Loucy (cell line): ENCODE measurements at regions not wholly inside any gene's neighbourhood (a gene's known extent, or its start where the extent isn't known, plus 50 kb on each side); places are given as distances from the start of the nearest gene placed in this dataset.

Experiments
- H2AFZ ChIP-seq: fragments of 200-600 bp; sonication (generic); 2 replicates; pipeline ENCODE4 v1.6.0; 2016; ENCODE audit warnings: antibody characterized with exemption, mild to moderate bottlenecking, low read length, moderate library complexity
- H3F3A ChIP-seq: fragments of 200-600 bp; 2 replicates; pipeline ENCODE4 v1.6.0; 2016; ENCODE audit warnings: antibody characterized with exemption, low read depth, mild to moderate bottlenecking
- H3K27me3 ChIP-seq: fragments of 200-600 bp; sonication (generic); 2 replicates; pipeline ENCODE4 v1.6.1; 2014; ENCODE audit warnings: low read length, mild to moderate bottlenecking; ENCODE audit not compliant: insufficient read depth, poor library complexity, severe bottlenecking
- H3K36me3 ChIP-seq: fragments of 200-600 bp; sonication (generic); 2 replicates; pipeline ENCODE4 v1.6.1; 2016; ENCODE audit warnings: low read length; ENCODE audit not compliant: insufficient read depth
- H3K4me1 ChIP-seq: fragments of 200-600 bp; sonication (generic); 2 replicates; pipeline ENCODE4 v1.5.1; 2014; ENCODE audit warnings: low read length, mild to moderate bottlenecking; ENCODE audit not compliant: insufficient read depth, poor library complexity, severe bottlenecking
- H3K4me2 ChIP-seq: fragments of 200-600 bp; sonication (generic); 2 replicates; pipeline ENCODE4 v1.6.0; 2014; ENCODE audit warnings: antibody characterized with exemption, low read length, low read depth, mild to moderate bottlenecking; ENCODE audit not compliant: poor library complexity, severe bottlenecking
- H3K4me3 ChIP-seq: fragments of 200-600 bp; sonication (generic); 2 replicates; pipeline ENCODE4 v1.5.1; 2014; ENCODE audit warnings: low read length, mild to moderate bottlenecking, mixed read lengths; ENCODE audit not compliant: poor library complexity, severe bottlenecking
- H3K79me2 ChIP-seq: fragments of 200-600 bp; sonication (generic); 2 replicates; pipeline ENCODE4 v1.6.1; 2014; ENCODE audit warnings: low read length; ENCODE audit not compliant: insufficient read depth
- H3K9ac ChIP-seq: fragments of 200-600 bp; sonication (generic); 2 replicates; pipeline ENCODE4 v1.6.0; 2014; ENCODE audit warnings: mild to moderate bottlenecking, low read depth, low read length, moderate library complexity; ENCODE audit not compliant: poor library complexity, severe bottlenecking
- H3K9me2 ChIP-seq: fragments of 200-600 bp; sonication (generic); replicated peaks from 2 replicates; pipeline ENCODE4 v1.6.1; 2016; ENCODE audit warnings: low read depth, low read length, mixed read lengths
- H3K9me3 ChIP-seq: fragments of 200-600 bp; sonication (generic); 2 replicates; pipeline ENCODE4 v1.6.1; 2014; ENCODE audit warnings: mild to moderate bottlenecking, antibody characterized with exemption, low read length, low read depth; ENCODE audit not compliant: insufficient read depth
- H4K20me1 ChIP-seq: fragments of 200-600 bp; sonication (generic); 2 replicates; pipeline ENCODE4 v1.6.0; 2014; ENCODE audit warnings: antibody characterized with exemption, low read length, mild to moderate bottlenecking; ENCODE audit not compliant: insufficient read depth, poor library complexity, severe bottlenecking
- EZH2phosphoT487 ChIP-seq: fragments of 200-600 bp; IDR thresholded peaks from 2 replicates; pipeline ENCODE4 v1.6.1; 2018; ENCODE audit warnings: antibody characterized with exemption, mild to moderate bottlenecking, moderate library complexity, borderline replicate concordance
- TF ChIP-seq, protein P1 (sequence below): fragments of 200-600 bp; sonication (generic); conservative IDR thresholded peaks from 2 replicates; pipeline ENCODE4 v1.5.1; 2014; ENCODE audit warnings: mild to moderate bottlenecking, antibody characterized with exemption, low read length

DNA sequence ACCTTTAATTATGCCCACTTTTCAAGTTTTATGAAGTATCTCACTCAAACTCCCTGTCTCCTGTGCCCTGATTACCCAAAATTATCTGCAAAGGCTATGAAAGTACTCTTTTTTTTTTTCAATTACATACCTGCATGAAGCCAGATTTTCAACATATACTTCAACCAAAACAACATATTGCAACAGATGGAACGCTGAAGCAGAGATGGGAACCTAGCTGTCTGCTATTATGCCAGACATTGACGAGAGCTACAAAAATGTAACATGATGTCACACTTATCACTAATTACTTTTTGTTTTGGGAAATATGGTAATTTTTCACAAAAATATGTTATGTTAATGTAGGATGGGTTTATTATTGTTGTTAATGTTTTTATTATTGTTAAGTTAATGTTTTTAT, 86.5 kb upstream of the SLC1A3 start:
- TF ChIP-seq, protein P1, sequence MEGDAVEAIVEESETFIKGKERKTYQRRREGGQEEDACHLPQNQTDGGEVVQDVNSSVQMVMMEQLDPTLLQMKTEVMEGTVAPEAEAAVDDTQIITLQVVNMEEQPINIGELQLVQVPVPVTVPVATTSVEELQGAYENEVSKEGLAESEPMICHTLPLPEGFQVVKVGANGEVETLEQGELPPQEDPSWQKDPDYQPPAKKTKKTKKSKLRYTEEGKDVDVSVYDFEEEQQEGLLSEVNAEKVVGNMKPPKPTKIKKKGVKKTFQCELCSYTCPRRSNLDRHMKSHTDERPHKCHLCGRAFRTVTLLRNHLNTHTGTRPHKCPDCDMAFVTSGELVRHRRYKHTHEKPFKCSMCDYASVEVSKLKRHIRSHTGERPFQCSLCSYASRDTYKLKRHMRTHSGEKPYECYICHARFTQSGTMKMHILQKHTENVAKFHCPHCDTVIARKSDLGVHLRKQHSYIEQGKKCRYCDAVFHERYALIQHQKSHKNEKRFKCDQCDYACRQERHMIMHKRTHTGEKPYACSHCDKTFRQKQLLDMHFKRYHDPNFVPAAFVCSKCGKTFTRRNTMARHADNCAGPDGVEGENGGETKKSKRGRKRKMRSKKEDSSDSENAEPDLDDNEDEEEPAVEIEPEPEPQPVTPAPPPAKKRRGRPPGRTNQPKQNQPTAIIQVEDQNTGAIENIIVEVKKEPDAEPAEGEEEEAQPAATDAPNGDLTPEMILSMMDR: no peak
- no peak for TF ChIP-seq EZH2phosphoT487
- H3K9ac ChIP-seq: no peak overlapping the region

DNA sequence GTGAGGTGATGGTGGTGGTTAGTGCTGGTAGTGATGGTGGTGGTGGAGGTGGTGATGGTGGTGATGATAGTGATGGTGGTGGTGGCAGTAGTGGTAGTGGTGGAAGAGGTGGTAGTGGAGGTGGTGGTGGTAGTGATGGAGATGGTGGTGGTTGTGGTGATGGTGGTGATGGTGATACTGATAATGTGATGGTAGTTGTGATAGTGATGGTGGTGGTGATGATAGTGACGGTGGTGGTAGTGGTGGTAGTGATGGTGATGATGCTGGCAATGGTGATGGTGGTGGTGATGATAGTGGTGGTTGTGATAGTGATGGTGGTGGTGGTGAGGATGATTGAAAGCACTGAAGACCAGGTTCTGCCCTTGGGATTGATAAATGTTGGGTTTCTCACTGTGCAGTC, 85.2 kb upstream of the SLC1A3 start:
- H3K36me3 ChIP-seq: no peaks in the 10 kb centered on the region
- H3K4me1 ChIP-seq: no peaks in the 10 kb centered on the region
- H3K27me3 ChIP-seq: no peaks in the 10 kb centered on the region
- H3K9ac ChIP-seq: no peak overlapping the region
- H3F3A ChIP-seq: no peaks in the 10 kb centered on the region
- H3K9me3 ChIP-seq: peaks cover 5% of the 10 kb centered on the region; the same call in 1 of the 2 replicates
- H3K79me2 ChIP-seq: no peaks in the 10 kb centered on the region
- no peak overlapping the region for H3K4me2 ChIP-seq
- TF ChIP-seq, protein P1: no peak
- TF ChIP-seq EZH2phosphoT487: no peak
- H2AFZ ChIP-seq: no peak overlapping the region
- no peaks in the 10 kb centered on the region for H4K20me1 ChIP-seq
- H3K4me3 ChIP-seq: no peak overlapping the region
- H3K9me2 ChIP-seq: no peaks in the 10 kb centered on the region; the same call in 1 of the 2 replicates

More for the DNA sequence above, 86.5 kb upstream of the SLC1A3 start:
- no peaks in the 10 kb centered on the region; the same call in 1 of the 2 replicates for H3K9me2 ChIP-seq
- H3K4me3 ChIP-seq: no peak overlapping the region
- H3K4me1 ChIP-seq: no peaks in the 10 kb centered on the region
- H3K4me2 ChIP-seq: no peak overlapping the region
- H3K36me3 ChIP-seq: no peaks in the 10 kb centered on the region
- no peak overlapping the region for H2AFZ ChIP-seq
- H3F3A ChIP-seq: no peaks in the 10 kb centered on the region
- H3K9me3 ChIP-seq: peaks cover 5% of the 10 kb centered on the region; the same call in 1 of the 2 replicates
- H4K20me1 ChIP-seq: no peaks in the 10 kb centered on the region
- no peaks in the 10 kb centered on the region for H3K79me2 ChIP-seq
- H3K27me3 ChIP-seq: no peaks in the 10 kb centered on the region

DNA sequence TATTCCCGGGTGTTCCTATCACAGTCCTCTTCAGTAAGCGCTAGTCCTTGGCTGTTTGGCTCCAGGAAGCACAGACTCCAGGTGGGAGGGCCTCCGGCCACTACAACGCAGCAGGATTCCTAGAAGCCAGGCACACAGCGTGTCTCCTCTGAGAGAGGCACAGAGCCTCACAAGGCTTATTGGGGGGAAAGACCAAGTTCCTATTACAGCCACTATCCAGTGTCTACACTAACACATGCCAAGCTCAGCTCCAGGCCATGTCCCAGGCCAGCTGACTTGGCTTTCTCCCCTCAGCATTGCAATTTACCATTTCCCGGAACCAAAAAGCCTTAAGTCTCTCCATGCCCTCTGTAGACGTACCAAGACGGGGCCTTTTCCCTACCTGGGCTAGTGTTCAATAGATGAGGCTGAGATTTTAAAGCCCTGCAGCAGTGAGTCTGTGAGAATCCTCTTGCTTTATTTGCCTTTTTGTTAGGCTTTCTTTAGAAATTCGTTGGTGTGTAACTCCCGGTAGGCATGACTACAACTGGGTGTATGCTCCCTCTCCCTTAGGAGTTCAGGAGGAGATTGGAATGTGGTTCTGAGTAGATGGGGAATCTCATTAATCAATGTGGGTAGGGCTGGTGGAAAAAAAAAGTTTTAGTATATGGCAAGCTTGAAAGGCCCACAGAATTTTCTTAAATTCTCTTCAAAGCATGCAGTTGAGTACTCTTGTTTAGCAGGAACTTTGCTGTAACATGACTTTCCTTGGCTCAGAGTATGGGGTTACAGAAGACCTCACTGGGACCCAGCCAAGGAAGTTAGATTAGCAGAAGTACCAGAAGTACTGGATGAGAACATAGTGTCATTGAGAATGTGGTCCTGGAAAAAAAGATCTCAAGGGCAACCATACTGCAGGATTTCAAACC, 84.3 kb upstream of the SLC1A3 start:
- no peaks in the 10 kb centered on the region for H4K20me1 ChIP-seq
- no peak overlapping the region for H3K4me2 ChIP-seq
- peaks cover 5% of the 10 kb centered on the region; the same call in 1 of the 2 replicates for H3K9me3 ChIP-seq
- no peaks in the 10 kb centered on the region for H3K79me2 ChIP-seq
- H3K27me3 ChIP-seq: no peaks in the 10 kb centered on the region
- no peak overlapping the region for H2AFZ ChIP-seq
- no peaks in the 10 kb centered on the region for H3F3A ChIP-seq
- TF ChIP-seq, protein P1: no peak
- TF ChIP-seq EZH2phosphoT487: no peak
- no peak overlapping the region for H3K9ac ChIP-seq
- H3K4me1 ChIP-seq: no peaks in the 10 kb centered on the region
- H3K4me3 ChIP-seq: no peak overlapping the region
- no peaks in the 10 kb centered on the region; the same call in 1 of the 2 replicates for H3K9me2 ChIP-seq
- H3K36me3 ChIP-seq: no peaks in the 10 kb centered on the region
